Activated T-helper 1 cell treated with anti-CD3 and anti-CD28 coated beads, Interleukin-2, amount 50 U/mL, for 16 hours (primary cell): ENCODE measurements at regions not wholly inside any gene's neighbourhood (a gene's known extent, or its start where the extent isn't known, plus 50 kb on each side); places are given as distances from the start of the nearest gene placed in this dataset.
"Not testable (repeated sequence)": the region's sequence is repeated elsewhere in the genome, so short reads cannot be mapped to it uniquely, and the experiment has no call there.

Experiments used
- DNase-seq, 2 donors: peaks; one replicate each; pipeline ENCODE4 v3.0.0-alpha.2; 2020; ENCODE audit warnings: low read depth in 1 of 2, low spot score in 1 of 2

GRCh38 chr14:30417121-30417520 is 141.8 kb upstream of the G2E3 start:
- DNase-seq = no peak

- no peak for DNase-seq
Measured at GRCh38 chr14:30417999-30418398, 141.0 kb upstream of the G2E3 start.

GRCh38 chr14:30419037-30419436 is 139.9 kb upstream of the G2E3 start:
- DNase-seq = no peak

GRCh38 chr14:30420515-30420914 is 138.4 kb upstream of the G2E3 start:
- DNase-seq = no peak

- no peak for DNase-seq
Measured at GRCh38 chr14:30426463-30426862, 132.5 kb upstream of the G2E3 start.

GRCh38 chr14:30427401-30427800 is 131.6 kb upstream of the G2E3 start:
- DNase-seq = no peak

GRCh38 chr14:30427846-30428245 is 131.1 kb upstream of the G2E3 start:
- no peak for DNase-seq

GRCh38 chr14:30431552-30431951 is 127.4 kb upstream of the G2E3 start:
- no peak for DNase-seq

GRCh38 chr14:30440961-30441360 is 118.0 kb upstream of the G2E3 start:
- DNase-seq = no peak

- DNase-seq = no peak
Measured at GRCh38 chr14:30443368-30444007, 115.5 kb upstream of the G2E3 start.

- no peak for DNase-seq
Measured at GRCh38 chr14:30444451-30444850, 114.5 kb upstream of the G2E3 start.

GRCh38 chr14:30445011-30445793 is 113.8 kb upstream of the G2E3 start:
- DNase-seq = no peak

- no peak for DNase-seq
Measured at GRCh38 chr14:30445852-30446251, 113.1 kb upstream of the G2E3 start.

GRCh38 chr14:30450631-30451545 is 108.1 kb upstream of the G2E3 start:
- DNase-seq = no peak

GRCh38 chr14:30456296-30456695 is 102.7 kb upstream of the G2E3 start:
- DNase-seq = no peak

GRCh38 chr14:30462358-30462757 is 96.6 kb upstream of the G2E3 start:
- DNase-seq = no peak

GRCh38 chr14:30464481-30464880 is 94.5 kb upstream of the G2E3 start:
- no peak for DNase-seq

- DNase-seq = no peak
Measured at GRCh38 chr14:30468354-30468753, 90.6 kb upstream of the G2E3 start.

GRCh38 chr14:30471980-30472379 is 87.0 kb upstream of the G2E3 start:
- no peak for DNase-seq

GRCh38 chr14:30473846-30474696 is 84.9 kb upstream of the G2E3 start:
- not testable (repeated sequence) for DNase-seq

GRCh38 chr14:30482276-30482675 is 76.7 kb upstream of the G2E3 start:
- no peak for DNase-seq
